H1 (cell line): ENCODE measurements at regions not wholly inside any gene's neighbourhood (a gene's known extent, or its start where the extent isn't known, plus 50 kb on each side); places are given as distances from the start of the nearest gene placed in this dataset.

Source experiments
- CTCF ChIA-PET: fragments of 300-600 bp; sonication (Branson Sonifier 250); formaldehyde crosslinking; loops from one replicate; lab custom pipeline; 2021; ENCODE audit not compliant: partially characterized antibody; lab: Charles Lee
- POLR2A ChIA-PET: fragments of 300-600 bp; sonication (Branson Sonifier 250); formaldehyde crosslinking; loops from one replicate; lab custom pipeline; 2021; ENCODE audit warnings: inconsistent platforms; ENCODE audit not compliant: partially characterized antibody; lab: Charles Lee
- DNase-seq, 2 experiments: peaks; one replicate each; pipeline versions ENCODE4 v3.0.0 to v3.0.0-alpha.2; 2010 to 2022; ENCODE audit warnings: low spot score in 2 of 2, low read depth in 1 of 2, mixed read lengths in 1 of 2
- FAIRE-seq: peaks from 2 replicates; lab custom pipeline; 2011; peaks lifted over from hg19 to GRCh38; lab: Jason Lieb, UNC
- H2AFZ ChIP-seq: 2 replicates; pipeline ENCODE4 v1.8.1; 2012; ENCODE audit warnings: low read length, inconsistent platforms
- H2AK5ac ChIP-seq: 2 replicates; pipeline ENCODE4 v1.6.1; 2013; ENCODE audit warnings: low read depth, low read length
- H2BK120ac ChIP-seq: replicated peaks from 2 replicates; pipeline ENCODE3; 2013; ENCODE audit warnings: low read depth, low read length, inconsistent platforms
- H2BK12ac ChIP-seq: 2 replicates; pipeline ENCODE4 v1.6.1; 2013; ENCODE audit warnings: low read depth, low read length
- H2BK15ac ChIP-seq: 2 replicates; pipeline ENCODE4 v1.6.1; 2013; ENCODE audit warnings: low read length
- H2BK20ac ChIP-seq: 2 replicates; pipeline ENCODE4 v1.6.1; 2013; ENCODE audit warnings: low read length
- H2BK5ac ChIP-seq: 2 replicates; pipeline ENCODE4 v1.6.1; 2013; ENCODE audit warnings: low read depth, low read length
- H3K14ac ChIP-seq: 2 replicates; pipeline ENCODE4 v1.6.1; 2013; ENCODE audit warnings: inconsistent platforms; ENCODE audit not compliant: insufficient read length
- H3K18ac ChIP-seq: 2 replicates; pipeline ENCODE4 v1.6.1; 2013; ENCODE audit warnings: low read length; ENCODE audit errors: extremely low read depth
- H3K23ac ChIP-seq: 2 replicates; pipeline ENCODE4 v1.6.1; 2013; ENCODE audit warnings: inconsistent platforms; ENCODE audit not compliant: insufficient read length
- H3K23me2 ChIP-seq: 2 replicates; pipeline ENCODE4 v1.6.1; 2013; ENCODE audit warnings: low read depth, low read length
- H3K27ac ChIP-seq: 2 replicates; pipeline ENCODE4 v1.6.1; 2011; ENCODE audit warnings: low read depth, low read length, inconsistent platforms
- H3K27me3 ChIP-seq, 4 experiments: replicated peaks in 1 of 4; 1 replicate in 1 of 4; 2 replicates in 3 of 4; pipeline versions ENCODE4 v1.6.1 to v1.8.1; 2011 to 2013; ENCODE audit warnings: low read length in 3 of 4, mild to moderate bottlenecking in 3 of 4, inconsistent platforms in 2 of 4, mixed read lengths in 2 of 4, moderate library complexity in 1 of 4; ENCODE audit not compliant: control insufficient read depth in 3 of 4, insufficient read depth in 3 of 4; ENCODE audit errors: extremely low read depth in 1 of 4
- H3K36me3 ChIP-seq, 4 experiments: 2 replicates each; pipeline versions ENCODE4 v1.6.1 to v1.8.1; 2011 to 2013; ENCODE audit warnings: mild to moderate bottlenecking in 4 of 4, low read length in 3 of 4, moderate library complexity in 2 of 4, control low read depth in 1 of 4, inconsistent platforms in 1 of 4; ENCODE audit not compliant: insufficient read depth in 4 of 4, control insufficient read depth in 2 of 4
- H3K4ac ChIP-seq: replicated peaks from 2 replicates; pipeline ENCODE3; 2013; ENCODE audit warnings: low read length, low read depth, mixed read lengths, inconsistent platforms; ENCODE audit not compliant: insufficient read length
- H3K4me1 ChIP-seq, 4 experiments: replicated peaks in 1 of 4; 1 replicate in 1 of 4; 2 replicates in 3 of 4; pipeline versions ENCODE4 v1.6.1 to v1.8.1; 2011 to 2013; ENCODE audit warnings: low read length in 3 of 4, inconsistent platforms in 2 of 4, mixed read lengths in 1 of 4; ENCODE audit not compliant: insufficient read depth in 4 of 4, control insufficient read depth in 3 of 4
- H3K4me2 ChIP-seq, 2 experiments: 2 replicates each; pipeline versions ENCODE4 v1.6.1 to v1.8.1; 2011 to 2013; ENCODE audit warnings: low read depth in 2 of 2, low read length in 2 of 2, control low read depth in 1 of 2, inconsistent platforms in 1 of 2, mild to moderate bottlenecking in 1 of 2; ENCODE audit not compliant: insufficient read depth in 1 of 2
- H3K4me3 ChIP-seq, 4 experiments: fragments of 200-600, 300-600 bp in 1 of 4; sonication (generic), shearing (Covaris generic), sonication (Bioruptor Twin) in 1 of 4; 2 replicates each; pipeline versions ENCODE4 v1.5.1 to v1.8.1; 2011 to 2016; ENCODE audit warnings: low read length in 4 of 4, low read depth in 3 of 4, control low read depth in 2 of 4, inconsistent platforms in 2 of 4, mild to moderate bottlenecking in 2 of 4, mixed read lengths in 1 of 4, moderate library complexity in 1 of 4; ENCODE audit not compliant: insufficient read depth in 2 of 4; ENCODE audit errors: extremely low read depth in 1 of 4
- H3K56ac ChIP-seq: replicated peaks from 2 replicates; pipeline ENCODE3; 2013; ENCODE audit warnings: low read depth, mild to moderate bottlenecking, mixed read lengths, low read length, inconsistent platforms; ENCODE audit not compliant: insufficient read length
- H3K79me1 ChIP-seq: 2 replicates; pipeline ENCODE4 v1.6.1; 2013; ENCODE audit warnings: low read depth, low read length, control low read depth
- H3K79me2 ChIP-seq, 2 experiments: 2 replicates each; pipeline versions ENCODE4 v1.6.1 to v1.8.1; 2012 to 2013; ENCODE audit warnings: low read length in 2 of 2, mild to moderate bottlenecking in 2 of 2, inconsistent platforms in 1 of 2; ENCODE audit not compliant: insufficient read depth in 2 of 2, control insufficient read depth in 1 of 2
- H3K9ac ChIP-seq, 4 experiments: replicated peaks in 1 of 4; 1 replicate in 1 of 4; 2 replicates in 3 of 4; pipeline versions ENCODE4 v1.6.1 to v1.8.1; 2011 to 2013; ENCODE audit warnings: low read depth in 3 of 4, low read length in 3 of 4, control low read depth in 2 of 4, mild to moderate bottlenecking in 2 of 4, moderate library complexity in 2 of 4, inconsistent platforms in 1 of 4; ENCODE audit errors: extremely low read depth in 1 of 4
- H3K9me3 ChIP-seq, 2 experiments: 2 replicates each; pipeline versions ENCODE4 v1.6.1 to v1.8.1; 2012 to 2013; ENCODE audit warnings: mild to moderate bottlenecking in 2 of 2, moderate library complexity in 2 of 2, control low read depth in 1 of 2, inconsistent platforms in 1 of 2, low read depth in 1 of 2, low read length in 1 of 2, mixed read lengths in 1 of 2; ENCODE audit not compliant: insufficient read depth in 2 of 2
- H4K20me1 ChIP-seq, 2 experiments: replicated peaks in 1 of 2; 2 replicates each; pipeline versions ENCODE3 to v1.8.1; 2011 to 2013; ENCODE audit warnings: inconsistent platforms in 2 of 2, low read length in 2 of 2, mild to moderate bottlenecking in 1 of 2; ENCODE audit not compliant: insufficient read depth in 2 of 2, control insufficient read depth in 1 of 2
- H4K5ac ChIP-seq: 2 replicates; pipeline ENCODE4 v1.6.1; 2013; ENCODE audit warnings: low read length, low read depth, mixed read lengths, inconsistent platforms; ENCODE audit not compliant: insufficient read length
- H4K8ac ChIP-seq: 2 replicates; pipeline ENCODE4 v1.8.0; 2013; ENCODE audit warnings: mild to moderate bottlenecking, moderate library complexity, low read length, inconsistent platforms; ENCODE audit not compliant: insufficient read depth; ENCODE audit errors: extremely low read depth
- H4K91ac ChIP-seq: replicated peaks from 2 replicates; pipeline ENCODE3; 2013; ENCODE audit warnings: low read length, mixed read lengths, inconsistent platforms; ENCODE audit not compliant: insufficient read length
- ASH2L ChIP-seq: fragments of 200-600, 300-600 bp; sonication (generic); IDR thresholded peaks from one replicate; pipeline ENCODE4 v1.7.1; 2017; ENCODE audit warnings: low read length
- BACH1 ChIP-seq: IDR thresholded peaks from 2 replicates; pipeline ENCODE4 v1.6.1; 2012; ENCODE audit warnings: low read length, improper control_type of control experiment
- BCL11A ChIP-seq, 2 experiments: IDR thresholded peaks; one replicate each; pipeline ENCODE4 v1.6.1; 2011; ENCODE audit warnings: low read depth in 2 of 2, low read length in 2 of 2, mild to moderate bottlenecking in 2 of 2
- EP300 ChIP-seq, 2 experiments: IDR thresholded peaks; 1 replicate in 1 of 2; 2 replicates in 1 of 2; pipeline ENCODE4 v1.6.1; 2011 to 2012; ENCODE audit warnings: low read depth in 2 of 2, low read length in 2 of 2, mild to moderate bottlenecking in 2 of 2, borderline replicate concordance in 1 of 2, inconsistent platforms in 1 of 2, moderate library complexity in 1 of 2
- KDM1A ChIP-seq: fragments of 200-600, 300-600 bp; sonication (generic); IDR thresholded peaks from 2 replicates; pipeline ENCODE4 v1.7.1; 2016; ENCODE audit warnings: mild to moderate bottlenecking, low read length, borderline replicate concordance
- KDM4A ChIP-seq: IDR thresholded peaks from one replicate; pipeline ENCODE4 v1.7.1; 2012; ENCODE audit warnings: low read depth, mild to moderate bottlenecking, moderate library complexity, low read length, inconsistent platforms; ENCODE audit not compliant: severe bottlenecking
- POU5F1 ChIP-seq: IDR thresholded peaks from 2 replicates; pipeline ENCODE4 v1.6.1; 2011; ENCODE audit warnings: low read depth, mild to moderate bottlenecking, low read length, moderate library complexity
- SAP30 ChIP-seq: fragments of 300-600 bp; sonication (generic); IDR thresholded peaks from 2 replicates; pipeline ENCODE4 v1.7.1; 2012; ENCODE audit warnings: low read length, moderate library complexity, mild to moderate bottlenecking, inconsistent platforms; ENCODE audit not compliant: insufficient read depth, insufficient replicate concordance
- SIRT6 ChIP-seq: IDR thresholded peaks from one replicate; pipeline ENCODE4 v1.7.1; 2012; ENCODE audit warnings: low read length, inconsistent platforms
- SP4 ChIP-seq: IDR thresholded peaks from 2 replicates; pipeline ENCODE4 v1.6.1; 2012; ENCODE audit warnings: low read length, inconsistent platforms
- SRF ChIP-seq: IDR thresholded peaks from 2 replicates; pipeline ENCODE4 v1.6.1; 2011; ENCODE audit warnings: mild to moderate bottlenecking, low read depth, low read length, moderate library complexity
- WGBS, 2 experiments: shearing (Covaris generic) in 1 of 2; methylation state at CpG; one replicate each; pipeline versions ENCODE4 v1.1.6 to v1.1.7; 2013 to 2015; ENCODE audit warnings: low lambda C conversion rate in 2 of 2, mixed read lengths in 2 of 2, inconsistent platforms in 1 of 2, low coverage in 1 of 2, missing lambda C conversion rate in 1 of 2; ENCODE audit not compliant: insufficient replicate concordance in 2 of 2, insufficient coverage in 1 of 2, insufficient read length in 1 of 2; ENCODE audit errors: extremely low coverage in 1 of 2, missing lambda C conversion rate in 1 of 2; 5-methylcytosine and 5-hydroxymethylcytosine counted together

DNA sequence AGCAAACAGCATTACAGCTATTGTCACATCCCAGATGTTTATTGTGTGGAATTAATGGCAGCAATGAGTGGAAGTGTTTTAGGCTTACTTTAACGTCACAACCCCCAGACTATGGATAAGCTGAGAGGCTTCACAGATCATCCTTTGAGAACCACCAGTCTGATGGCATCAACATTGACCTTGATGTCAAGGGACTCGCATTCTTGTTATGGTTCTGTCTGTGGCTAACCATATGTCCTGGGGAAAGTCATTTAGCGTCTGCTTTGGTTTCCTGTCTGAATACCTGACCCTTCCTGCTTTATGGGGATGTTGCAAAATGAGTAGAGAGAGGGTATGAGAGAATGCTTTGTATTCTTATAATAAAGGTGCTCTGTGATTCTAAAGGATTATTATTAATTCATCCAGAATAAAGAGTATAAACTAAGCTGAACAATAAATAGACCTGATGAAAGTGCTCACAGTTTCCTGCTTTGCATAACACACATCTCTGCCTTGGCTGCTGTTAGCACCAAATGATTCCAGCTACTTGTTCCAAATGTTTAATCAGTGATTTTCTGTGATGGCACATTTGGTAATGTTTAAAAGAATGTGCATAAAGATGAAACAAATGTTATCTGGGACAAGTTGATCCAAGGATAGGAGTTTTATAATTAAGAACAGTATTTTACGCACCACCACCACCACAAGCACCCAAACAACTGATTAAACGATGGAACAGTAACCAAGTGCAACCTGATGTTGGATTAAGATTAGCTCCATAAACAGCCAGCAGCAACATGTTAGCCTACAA lies 116.9 kb upstream of the LRIG3 start:
- Histone ChIP-seq H2BK12ac (no peak overlapping the region), H3K4ac (no peak overlapping the region), H3K18ac (no peak overlapping the region), H3K27me3 (no peaks in the 10 kb centered on the region), H2BK5ac (no peak overlapping the region), H2BK20ac (no peak overlapping the region), H3K14ac (no peak overlapping the region), H3K23me2 (no peaks in the 10 kb centered on the region; the same call in 1 of the 2 replicates), H3K4me1 (no peaks in the 10 kb centered on the region; a peak in 1 of 7 replicates), H2BK120ac (no peak overlapping the region), H3K36me3 (no peaks in the 10 kb centered on the region), H3K27ac (no peak overlapping the region), H3K79me2 (no peaks in the 10 kb centered on the region), H3K23ac (no peak overlapping the region), H3K9me3 (no peaks in the 10 kb centered on the region), H4K8ac (no peak overlapping the region), H2AK5ac (no peak overlapping the region), H3K56ac (no peak overlapping the region), H3K4me3 (no peak overlapping the region), H4K5ac (no peak overlapping the region), H3K4me2 (no peak overlapping the region), H4K20me1 (no peaks in the 10 kb centered on the region), H3K9ac (no peak overlapping the region), H3K79me1 (no peaks in the 10 kb centered on the region), H2BK15ac (no peak overlapping the region), H2AFZ (no peak overlapping the region), H4K91ac (no peak overlapping the region)
- TF ChIP-seq KDM1A (no peak), BACH1 (no peak), BCL11A (IDR thresholded peaks at IDR 0.05; ENCODE audit: low read depth in 2 of 2, low read length in 2 of 2) (no peak), SAP30 (no peak), ASH2L (no peak), SP4 (no peak), SRF (no peak), POU5F1 (no peak), KDM4A (no peak), SIRT6 (no peak), EP300 (IDR thresholded peaks at IDR 0.05; ENCODE audit: borderline replicate concordance in 1 of 2, low read depth in 2 of 2, low read length in 2 of 2) (no peak)
- ChIA-PET POLR2A (no interaction called here), CTCF (interaction anchor here (0.8 to 3.2 kb wide), 2 partner anchors 13 to 217 kb away, joined by 4 to 9 read pairs; no protein-coding TSS in a partner anchor)
- 90% methylated on average over 5 of the region's 5 CpGs; no CpG with 5 or more reads in 1 of the 2 experiments for whole genome bisulfite sequencing, 2 experiments
- no peak for DNase-seq
- FAIRE-seq = no peak
